Neural cell (in vitro differentiated cells): ENCODE measurements at regions not wholly inside any gene's neighbourhood (a gene's known extent, or its start where the extent isn't known, plus 50 kb on each side); places are given as distances from the start of the nearest gene placed in this dataset.

Experiments used
- H2AFZ ChIP-seq: fragments of 200-600, 300-800 bp; sonication (generic), shearing (Covaris generic); 2 replicates; pipeline ENCODE4 v1.6.0; 2014; ENCODE audit warnings: low read depth, mild to moderate bottlenecking, antibody characterized with exemption, low read length, moderate library complexity
- H3F3A ChIP-seq: fragments of 200-600 bp; shearing (Covaris generic); 2 replicates; pipeline ENCODE4 v1.6.1; 2016; ENCODE audit warnings: mild to moderate bottlenecking, moderate library complexity, mixed read lengths, antibody characterized with exemption, low read length; ENCODE audit not compliant: insufficient read depth, poor library complexity, severe bottlenecking
- H3K27ac ChIP-seq: fragments of 200-600, 300-800 bp; sonication (generic), shearing (Covaris generic); 2 replicates; pipeline ENCODE4 v1.5.1; 2014; ENCODE audit warnings: mild to moderate bottlenecking, low read length, moderate library complexity
- H3K27me3 ChIP-seq: fragments of 300-800, 200-600 bp; sonication (generic), shearing (Covaris generic); 2 replicates; pipeline ENCODE4 v1.6.0; 2014; ENCODE audit warnings: mild to moderate bottlenecking, low read depth, low read length, moderate library complexity; ENCODE audit not compliant: insufficient read depth
- H3K36me3 ChIP-seq: fragments of 300-800, 200-600 bp; sonication (generic), shearing (Covaris generic); 2 replicates; pipeline ENCODE4 v1.5.1; 2014; ENCODE audit warnings: mild to moderate bottlenecking, antibody characterized with exemption, low read length, moderate library complexity; ENCODE audit not compliant: insufficient read depth
- H3K4me2 ChIP-seq: fragments of 300-800, 200-600 bp; sonication (generic), shearing (Covaris generic); 2 replicates; pipeline ENCODE4 v1.6.0; 2014; ENCODE audit warnings: mild to moderate bottlenecking, low read length
- H3K4me3 ChIP-seq: fragments of 300-800, 200-600 bp; sonication (generic), shearing (Covaris generic); 2 replicates; pipeline ENCODE4 v1.5.1; 2014; ENCODE audit warnings: mild to moderate bottlenecking, low read length, moderate library complexity
- H3K79me2 ChIP-seq: fragments of 200-600 bp; shearing (Covaris generic); replicated peaks from 2 replicates; pipeline ENCODE4 v1.6.0; 2014; ENCODE audit warnings: mild to moderate bottlenecking, low read length, moderate library complexity; ENCODE audit not compliant: insufficient read depth
- H3K9ac ChIP-seq: fragments of 300-800, 200-600 bp; sonication (generic), shearing (Covaris generic); 2 replicates; pipeline ENCODE4 v1.6.1; 2016; ENCODE audit warnings: mild to moderate bottlenecking, low read length, mixed read lengths
- H3K9me2 ChIP-seq: fragments of 200-600 bp; shearing (Covaris generic); 2 replicates; pipeline ENCODE4 v1.6.1; 2016; ENCODE audit warnings: mild to moderate bottlenecking, low read length, mixed read lengths; ENCODE audit not compliant: insufficient read depth
- H3K9me3 ChIP-seq: fragments of 200-600, 300-800 bp; sonication (generic), shearing (Covaris generic); 2 replicates; pipeline ENCODE4 v1.6.1; 2016; ENCODE audit warnings: mild to moderate bottlenecking, mixed run types, low read length, moderate library complexity, mixed read lengths
- H4K20me1 ChIP-seq: fragments of 200-600 bp; shearing (Covaris generic); 2 replicates; pipeline ENCODE4 v1.6.1; 2016; ENCODE audit warnings: mild to moderate bottlenecking, mixed run types; ENCODE audit not compliant: insufficient read depth
- CTCF ChIP-seq: fragments of 450-650 bp; IDR thresholded peaks from 2 replicates; pipeline ENCODE4 v1.5.1; 2014; ENCODE audit warnings: antibody characterized with exemption, mild to moderate bottlenecking, moderate library complexity; ENCODE audit not compliant: poor library complexity, severe bottlenecking
- EP300 ChIP-seq: fragments of 450-650 bp; conservative IDR thresholded peaks from 2 replicates; pipeline ENCODE4 v1.6.1; 2014; ENCODE audit warnings: antibody characterized with exemption, mild to moderate bottlenecking, moderate library complexity; ENCODE audit not compliant: poor library complexity, severe bottlenecking
- EZH2 ChIP-seq: fragments of 200-600, 300-800 bp; shearing (Covaris generic), sonication (generic); IDR thresholded peaks from 2 replicates; pipeline ENCODE4 v1.6.1; 2014; ENCODE audit warnings: antibody characterized with exemption, low read length, borderline replicate concordance, mild to moderate bottlenecking; ENCODE audit not compliant: insufficient read depth, poor library complexity, severe bottlenecking
- MXI1 ChIP-seq: fragments of 450-650 bp; conservative IDR thresholded peaks from 2 replicates; pipeline ENCODE4 v1.6.1; 2014; ENCODE audit warnings: antibody characterized with exemption, mild to moderate bottlenecking; ENCODE audit not compliant: poor library complexity, severe bottlenecking
- POLR2AphosphoS5 ChIP-seq: IDR thresholded peaks from 2 replicates; pipeline ENCODE4 v1.6.1; 2012
- RAD21 ChIP-seq: fragments of 450-650 bp; conservative IDR thresholded peaks from 2 replicates; pipeline ENCODE4 v1.6.1; 2014; ENCODE audit warnings: antibody characterized with exemption, mild to moderate bottlenecking, moderate library complexity
- REST ChIP-seq: IDR thresholded peaks from 2 replicates; pipeline ENCODE4 v1.6.1; 2012; ENCODE audit warnings: borderline replicate concordance
- SMC3 ChIP-seq: fragments of 450-650 bp; conservative IDR thresholded peaks from 2 replicates; pipeline ENCODE4 v1.6.1; 2014; ENCODE audit warnings: antibody characterized with exemption, mild to moderate bottlenecking, moderate library complexity; ENCODE audit not compliant: poor library complexity
- TAF1 ChIP-seq: IDR thresholded peaks from 2 replicates; pipeline ENCODE4 v1.6.1; 2012; ENCODE audit warnings: low read depth

GRCh38 chr13:89541091-89542030 is 1806.1 kb upstream of the MIR17HG start:
- no peak overlapping the region for H3K27ac ChIP-seq
- TF ChIP-seq SMC3 (no peak), POLR2AphosphoS5 (no peak), EZH2 (no peak), EP300 (no peak), RAD21 (no peak), REST (no peak), TAF1 (no peak), MXI1 (no peak), CTCF (no peak)
- no peaks in the 10 kb centered on the region for H3K36me3 ChIP-seq
- no peaks in the 10 kb centered on the region for H4K20me1 ChIP-seq
- no peaks in the 10 kb centered on the region for H3K9me2 ChIP-seq
- no peaks in the 10 kb centered on the region for H3K9me3 ChIP-seq
- H3K4me3 ChIP-seq = no peak overlapping the region
- H3K27me3 ChIP-seq = no peaks in the 10 kb centered on the region
- no peaks in the 10 kb centered on the region for H3K79me2 ChIP-seq
- H3K9ac ChIP-seq = no peak overlapping the region
- H3F3A ChIP-seq = no peaks in the 10 kb centered on the region
- H3K4me2 ChIP-seq = no peak overlapping the region
- no peak overlapping the region for H2AFZ ChIP-seq

GRCh38 chr13:89550938-89551337 is 1796.5 kb upstream of the MIR17HG start:
- Histone ChIP-seq H4K20me1 (no peaks in the 10 kb centered on the region), H3K4me2 (no peak overlapping the region), H3K27ac (no peak overlapping the region), H3K36me3 (no peaks in the 10 kb centered on the region), H3K4me3 (no peak overlapping the region), H2AFZ (no peak overlapping the region), H3K9me3 (no peaks in the 10 kb centered on the region), H3K9ac (no peak overlapping the region), H3K9me2 (no peaks in the 10 kb centered on the region), H3F3A (no peaks in the 10 kb centered on the region), H3K79me2 (no peaks in the 10 kb centered on the region), H3K27me3 (no peaks in the 10 kb centered on the region)
- TF ChIP-seq MXI1 (no peak), RAD21 (no peak), CTCF (no peak)
